ENCODE measurements at regions not wholly inside any gene's neighbourhood (a gene's known extent, or its start where the extent isn't known, plus 50 kb on each side); places are given as distances from the start of the nearest gene placed in this dataset.

DNA sequence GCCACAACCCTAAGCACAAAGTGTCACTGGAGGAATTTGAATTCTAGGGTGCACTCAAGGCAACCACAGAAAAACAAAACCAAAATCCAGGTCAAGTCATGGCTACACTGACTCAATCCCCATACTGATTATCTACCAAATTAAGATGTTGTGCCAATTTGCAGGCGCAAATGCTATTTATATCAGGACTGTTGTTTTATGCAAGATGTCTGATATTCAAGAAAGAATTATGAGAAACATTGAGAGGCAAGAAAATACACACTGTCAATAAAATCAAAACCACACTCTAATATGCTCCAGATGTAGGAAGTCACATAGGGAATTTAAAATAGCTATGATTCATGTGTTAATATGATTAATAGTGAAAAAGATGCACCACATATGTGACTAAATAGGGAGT is 141.3 kb upstream of the MINDY3 start:
- TF ChIP-seq SIN3A (IDR thresholded peaks at IDR 0.05; ENCODE audit: borderline replicate concordance, insufficient read depth, low read length) (no peak), POLR2AphosphoS5 (IDR thresholded peaks at IDR 0.05; ENCODE audit: low read depth, low read length) (no peak)

Data from PFSK-1 (cell line).